ENCODE measurements at regions not wholly inside any gene's neighbourhood (a gene's known extent, or its start where the extent isn't known, plus 50 kb on each side); places are given as distances from the start of the nearest gene placed in this dataset.

GRCh38 chr4:154044108-154044531, 255.2 kb upstream of the SFRP2 start:
- TF ChIP-seq CTCF (conservative IDR thresholded peaks at IDR 0.05; ENCODE audit: low read depth, low read length): no peak
- no peaks in the 10 kb centered on the region for H3K4me1 ChIP-seq (ENCODE audit: low read depth, poor library complexity, severe bottlenecking)
- no peaks in the 10 kb centered on the region for H3K36me3 ChIP-seq (ENCODE audit: insufficient read depth)
- H3K4me2 ChIP-seq: no peak overlapping the region
- H3K9ac ChIP-seq: no peak overlapping the region
- H3K4me3 ChIP-seq (IDR thresholded peaks at IDR 0.05; ENCODE audit: insufficient read depth, low read depth, low read length): no peak overlapping the region
- no peaks in the 10 kb centered on the region for H4K20me1 ChIP-seq (ENCODE audit: insufficient read depth)
- H3K79me2 ChIP-seq (ENCODE audit: insufficient read depth, low read depth): no peaks in the 10 kb centered on the region
- H3K27me3 ChIP-seq (ENCODE audit: insufficient read depth, low read depth): no peaks in the 10 kb centered on the region
- no peak overlapping the region for H3K27ac ChIP-seq
- no peak overlapping the region for H2AFZ ChIP-seq (ENCODE audit: low read depth)

DNA sequence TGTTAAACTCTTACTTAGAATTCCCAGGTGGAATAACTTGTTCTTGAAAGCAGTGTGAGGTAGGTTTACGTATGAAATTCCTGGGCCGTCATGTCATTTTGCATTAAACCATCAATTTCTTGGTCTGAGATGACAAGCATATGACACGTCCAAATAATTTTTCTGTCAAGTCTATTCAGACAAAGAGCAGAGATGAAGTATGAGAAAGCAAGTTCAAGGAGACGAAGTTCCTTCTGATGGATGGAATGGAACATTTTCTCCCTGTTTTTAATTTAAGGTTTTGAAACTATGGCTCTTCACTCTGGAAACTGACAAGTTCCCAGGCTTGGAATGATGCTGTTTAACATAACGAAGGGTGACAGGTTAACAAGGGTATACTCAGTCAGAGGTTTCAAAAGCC, 252.8 kb upstream of the SFRP2 start:
- H2AFZ ChIP-seq (ENCODE audit: low read depth): no peak overlapping the region
- no peak overlapping the region for H3K4me3 ChIP-seq (IDR thresholded peaks at IDR 0.05; ENCODE audit: insufficient read depth, low read depth, low read length)
- H3K27me3 ChIP-seq (ENCODE audit: insufficient read depth, low read depth): no peaks in the 10 kb centered on the region
- H3K36me3 ChIP-seq (ENCODE audit: insufficient read depth): no peaks in the 10 kb centered on the region
- no peak overlapping the region for H3K27ac ChIP-seq
- H4K20me1 ChIP-seq (ENCODE audit: insufficient read depth): no peaks in the 10 kb centered on the region
- no peak for TF ChIP-seq CTCF (conservative IDR thresholded peaks at IDR 0.05; ENCODE audit: low read depth, low read length)
- H3K79me2 ChIP-seq (ENCODE audit: insufficient read depth, low read depth): no peaks in the 10 kb centered on the region
- H3K4me1 ChIP-seq (ENCODE audit: low read depth, poor library complexity, severe bottlenecking): no peaks in the 10 kb centered on the region
- H3K9ac ChIP-seq: no peak overlapping the region
- no peak overlapping the region for H3K4me2 ChIP-seq

DNA sequence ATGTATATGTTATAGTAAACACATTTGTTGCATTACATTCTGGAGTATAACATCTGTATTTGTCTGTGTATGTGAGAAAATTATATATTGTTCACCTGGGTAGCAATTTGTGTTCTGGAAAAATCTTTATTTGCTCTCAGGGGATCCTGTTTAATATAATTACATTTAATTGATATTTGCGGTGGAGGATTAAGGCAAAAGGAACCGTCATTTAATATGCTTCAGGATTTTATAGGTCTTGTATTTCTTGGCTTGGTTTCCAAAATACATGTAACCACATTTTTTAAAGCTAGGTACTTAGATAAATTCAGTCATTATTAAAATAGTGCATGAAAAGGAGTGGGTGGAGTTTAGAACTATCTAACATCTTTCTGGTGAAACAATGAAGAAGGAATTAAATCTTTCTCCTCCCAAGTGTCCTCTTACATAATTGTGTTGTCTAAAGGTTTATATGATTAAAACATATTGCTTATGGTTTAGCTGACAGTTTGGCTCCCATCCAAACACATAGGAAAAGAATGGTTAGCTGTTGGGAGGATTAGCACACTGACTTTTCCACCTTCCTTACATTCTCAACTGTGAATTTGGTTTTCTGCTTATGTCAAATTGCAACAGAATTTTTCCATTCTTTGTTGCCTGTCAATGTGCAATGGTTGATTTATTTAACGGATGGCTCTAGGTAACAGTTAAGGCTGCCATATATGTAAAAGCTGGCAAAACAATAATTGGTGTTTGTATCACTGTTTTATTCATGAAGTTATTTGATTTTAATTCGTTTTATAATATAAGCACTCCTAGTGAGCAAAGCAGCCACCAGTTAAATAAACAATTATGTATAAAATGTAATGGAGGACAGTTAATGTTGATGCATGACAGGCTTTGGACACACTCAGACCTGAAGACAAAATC, 250.8 kb upstream of the SFRP2 start:
- no peak overlapping the region for H3K9ac ChIP-seq
- H3K4me1 ChIP-seq (ENCODE audit: low read depth, poor library complexity, severe bottlenecking): no peaks in the 10 kb centered on the region
- H3K27ac ChIP-seq: no peak overlapping the region
- H3K4me2 ChIP-seq: no peak overlapping the region
- H3K79me2 ChIP-seq (ENCODE audit: insufficient read depth, low read depth): no peaks in the 10 kb centered on the region
- H3K4me3 ChIP-seq (IDR thresholded peaks at IDR 0.05; ENCODE audit: insufficient read depth, low read depth, low read length): no peak overlapping the region
- no peak for TF ChIP-seq CTCF (conservative IDR thresholded peaks at IDR 0.05; ENCODE audit: low read depth, low read length)
- no peak overlapping the region for H2AFZ ChIP-seq (ENCODE audit: low read depth)
- no peaks in the 10 kb centered on the region for H3K36me3 ChIP-seq (ENCODE audit: insufficient read depth)
- H3K27me3 ChIP-seq (ENCODE audit: insufficient read depth, low read depth): no peaks in the 10 kb centered on the region
- H4K20me1 ChIP-seq (ENCODE audit: insufficient read depth): no peaks in the 10 kb centered on the region

DNA sequence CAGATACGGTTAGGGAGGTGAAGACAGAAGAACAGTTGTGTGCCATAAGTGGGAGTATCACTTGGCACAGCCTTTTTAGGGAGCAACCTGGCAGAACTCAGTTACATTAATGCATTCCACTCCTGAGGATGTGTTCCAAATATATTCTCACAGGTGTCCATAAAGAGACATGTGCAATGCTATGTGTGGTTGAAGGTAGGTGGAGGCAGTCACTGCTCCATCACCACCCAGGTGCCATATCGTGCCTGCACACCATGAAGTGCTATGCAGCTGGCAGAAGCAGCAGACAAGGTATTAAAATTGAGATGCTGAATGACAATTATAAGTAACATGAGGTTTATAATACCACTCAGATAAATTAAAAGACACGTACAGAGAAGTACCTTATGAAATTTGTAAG, 248.0 kb upstream of the SFRP2 start:
- no peak overlapping the region for H3K9ac ChIP-seq
- no peak overlapping the region for H3K27ac ChIP-seq
- no peaks in the 10 kb centered on the region for H3K4me1 ChIP-seq (ENCODE audit: low read depth, poor library complexity, severe bottlenecking)
- no peak overlapping the region for H3K4me2 ChIP-seq
- H3K4me3 ChIP-seq (IDR thresholded peaks at IDR 0.05; ENCODE audit: insufficient read depth, low read depth, low read length): no peak overlapping the region
- no peaks in the 10 kb centered on the region for H3K36me3 ChIP-seq (ENCODE audit: insufficient read depth)
- TF ChIP-seq CTCF (conservative IDR thresholded peaks at IDR 0.05; ENCODE audit: low read depth, low read length): no peak
- no peak overlapping the region for H2AFZ ChIP-seq (ENCODE audit: low read depth)
- no peaks in the 10 kb centered on the region for H3K27me3 ChIP-seq (ENCODE audit: insufficient read depth, low read depth)
- no peaks in the 10 kb centered on the region for H4K20me1 ChIP-seq (ENCODE audit: insufficient read depth)
- H3K79me2 ChIP-seq (ENCODE audit: insufficient read depth, low read depth): no peaks in the 10 kb centered on the region
